ENCODE measurements at regions not wholly inside any gene's neighbourhood (a gene's known extent, or its start where the extent isn't known, plus 50 kb on each side); places are given as distances from the start of the nearest gene placed in this dataset.
"Not testable (repeated sequence)": the region's sequence is repeated elsewhere in the genome, so short reads cannot be mapped to it uniquely, and the experiment has no call there.

DNA sequence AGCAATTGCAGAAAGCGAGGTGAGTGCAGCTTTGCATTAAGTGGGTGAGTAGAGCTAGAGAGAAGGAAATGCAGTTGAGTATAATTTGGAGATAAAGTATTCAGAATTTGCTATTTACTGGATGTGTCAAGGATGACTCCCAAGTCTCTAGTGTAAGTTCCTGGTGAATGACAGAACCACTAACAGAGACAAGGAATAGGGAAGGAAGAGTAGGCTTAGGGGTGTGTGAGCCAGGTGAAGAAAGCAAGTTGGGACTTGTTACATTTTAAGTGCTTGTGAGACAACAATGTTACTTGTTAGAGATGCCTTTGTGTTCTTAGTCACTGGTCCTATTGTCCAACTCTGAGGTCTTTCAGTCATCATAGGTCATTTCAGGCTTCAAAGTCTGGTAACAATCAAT is 70.8 kb downstream of the TBC1D26 start:
- H3K36me3 Mint-ChIP-seq (ENCODE audit: low read depth, unreplicated experiment); H3K9me3 Mint-ChIP-seq (ENCODE audit: unreplicated experiment); H3K9ac ChIP-seq (ENCODE audit: low read length); H3K4me3 ChIP-seq (ENCODE audit: insufficient read depth, low read depth, low read length); H2AFZ ChIP-seq (ENCODE audit: low read depth, low read length); H3K27me3 Mint-ChIP-seq (ENCODE audit: low read depth, unreplicated experiment); H3K4me2 ChIP-seq (ENCODE audit: low read length); H4K20me1 ChIP-seq (ENCODE audit: insufficient read depth, low read length); H3K4me3 Mint-ChIP-seq (ENCODE audit: unreplicated experiment); H3K4me1 Mint-ChIP-seq (ENCODE audit: low read depth, unreplicated experiment); DNase-seq (ENCODE audit: low read depth); H3K4me1 ChIP-seq (ENCODE audit: insufficient read depth, low read length); H3K27me3 ChIP-seq (ENCODE audit: insufficient read depth, low read length); H3K9me3 ChIP-seq (ENCODE audit: insufficient read depth, low read depth, low read length); H3K27ac Mint-ChIP-seq (ENCODE audit: unreplicated experiment); H3K79me2 ChIP-seq (ENCODE audit: insufficient read depth, low read length); H3K27ac ChIP-seq (ENCODE audit: low read depth, low read length); FAIRE-seq; H3K36me3 ChIP-seq (ENCODE audit: insufficient read depth, low read length): not testable (repeated sequence)

DNA sequence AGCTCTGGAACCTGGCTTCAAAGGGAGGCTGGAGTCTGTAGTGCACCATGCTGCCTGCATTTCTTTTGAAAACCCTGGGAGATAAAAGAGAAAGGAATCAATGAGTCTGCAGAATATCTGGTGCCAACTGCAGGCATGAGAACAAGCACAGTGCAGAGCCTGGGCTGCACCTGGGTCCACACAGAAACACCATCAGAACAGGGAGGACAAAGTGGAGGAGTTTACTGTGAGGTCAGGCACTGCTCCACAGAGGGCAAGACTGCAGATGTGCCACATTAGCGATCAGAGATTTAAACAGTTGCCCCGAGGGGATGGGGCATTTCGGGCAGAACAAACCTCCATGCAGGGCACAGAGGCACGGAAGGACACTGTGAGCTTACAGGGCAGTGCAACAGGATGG is 74.7 kb downstream of the TBC1D26 start:
- not testable (repeated sequence) for H4K20me1 ChIP-seq (ENCODE audit: insufficient read depth, low read length); H3K27me3 ChIP-seq (ENCODE audit: insufficient read depth, low read length); DNase-seq (ENCODE audit: low read depth); H3K4me2 ChIP-seq (ENCODE audit: low read length); H3K4me1 ChIP-seq (ENCODE audit: insufficient read depth, low read length); H3K27ac Mint-ChIP-seq (ENCODE audit: unreplicated experiment); H3K79me2 ChIP-seq (ENCODE audit: insufficient read depth, low read length); H3K27me3 Mint-ChIP-seq (ENCODE audit: low read depth, unreplicated experiment); H3K4me3 Mint-ChIP-seq (ENCODE audit: unreplicated experiment); H3K36me3 Mint-ChIP-seq (ENCODE audit: low read depth, unreplicated experiment); H3K9ac ChIP-seq (ENCODE audit: low read length); H3K4me3 ChIP-seq (ENCODE audit: insufficient read depth, low read depth, low read length); H3K27ac ChIP-seq (ENCODE audit: low read depth, low read length); H3K4me1 Mint-ChIP-seq (ENCODE audit: low read depth, unreplicated experiment); H3K9me3 Mint-ChIP-seq (ENCODE audit: unreplicated experiment); H3K36me3 ChIP-seq (ENCODE audit: insufficient read depth, low read length); H3K9me3 ChIP-seq (ENCODE audit: insufficient read depth, low read depth, low read length); H2AFZ ChIP-seq (ENCODE audit: low read depth, low read length); FAIRE-seq

DNA sequence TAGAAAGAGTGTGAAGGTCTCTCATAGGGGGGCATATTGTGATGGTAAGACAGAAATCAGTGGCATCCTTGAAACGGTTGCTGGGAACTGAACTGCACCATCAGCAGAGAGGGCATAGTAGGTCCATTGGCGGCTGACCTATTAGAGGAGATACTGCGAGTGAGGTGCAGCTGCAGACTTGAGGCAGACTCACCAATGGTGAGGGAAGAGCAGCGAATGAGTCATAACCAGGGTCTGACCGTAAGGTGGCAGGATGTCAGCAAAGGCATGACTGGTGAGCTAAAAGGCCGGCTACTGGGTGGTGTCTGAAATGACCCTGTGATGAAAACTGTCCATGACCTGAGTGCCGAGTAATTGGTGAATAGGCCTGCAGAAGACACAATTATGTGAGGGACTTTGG is 81.3 kb downstream of the TBC1D26 start:
- not testable (repeated sequence) for H3K27me3 ChIP-seq (ENCODE audit: insufficient read depth, low read length); H3K27ac ChIP-seq (ENCODE audit: low read depth, low read length); H3K4me1 Mint-ChIP-seq (ENCODE audit: low read depth, unreplicated experiment); DNase-seq (ENCODE audit: low read depth); H3K9me3 Mint-ChIP-seq (ENCODE audit: unreplicated experiment); H3K4me3 Mint-ChIP-seq (ENCODE audit: unreplicated experiment); H3K4me1 ChIP-seq (ENCODE audit: insufficient read depth, low read length); H3K4me2 ChIP-seq (ENCODE audit: low read length); FAIRE-seq; H3K36me3 Mint-ChIP-seq (ENCODE audit: low read depth, unreplicated experiment); H3K79me2 ChIP-seq (ENCODE audit: insufficient read depth, low read length); H3K36me3 ChIP-seq (ENCODE audit: insufficient read depth, low read length); H3K4me3 ChIP-seq (ENCODE audit: insufficient read depth, low read depth, low read length); H3K27me3 Mint-ChIP-seq (ENCODE audit: low read depth, unreplicated experiment); H4K20me1 ChIP-seq (ENCODE audit: insufficient read depth, low read length); H2AFZ ChIP-seq (ENCODE audit: low read depth, low read length); H3K27ac Mint-ChIP-seq (ENCODE audit: unreplicated experiment); H3K9ac ChIP-seq (ENCODE audit: low read length); H3K9me3 ChIP-seq (ENCODE audit: insufficient read depth, low read depth, low read length)

DNA sequence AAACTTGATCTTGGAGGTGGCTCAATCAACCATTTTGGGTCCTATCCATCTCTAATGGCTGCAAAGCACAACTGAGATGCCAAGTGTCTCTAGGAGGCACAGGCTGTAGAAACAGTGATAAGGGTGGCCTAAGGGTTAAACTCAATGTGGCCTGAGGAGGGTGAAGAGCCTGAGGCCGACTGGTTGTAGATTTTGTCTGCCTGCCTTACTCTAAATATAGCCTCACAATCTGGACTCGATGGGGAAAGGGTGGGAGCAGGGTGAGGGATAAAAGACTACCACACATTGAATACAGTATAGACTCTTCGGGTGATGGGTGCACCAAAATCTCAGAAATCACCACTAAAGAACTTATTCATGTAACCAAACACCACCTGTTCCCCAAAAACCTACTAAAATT is 81.9 kb downstream of the TBC1D26 start:
- not testable (repeated sequence) for H3K27ac Mint-ChIP-seq (ENCODE audit: unreplicated experiment)

DNA sequence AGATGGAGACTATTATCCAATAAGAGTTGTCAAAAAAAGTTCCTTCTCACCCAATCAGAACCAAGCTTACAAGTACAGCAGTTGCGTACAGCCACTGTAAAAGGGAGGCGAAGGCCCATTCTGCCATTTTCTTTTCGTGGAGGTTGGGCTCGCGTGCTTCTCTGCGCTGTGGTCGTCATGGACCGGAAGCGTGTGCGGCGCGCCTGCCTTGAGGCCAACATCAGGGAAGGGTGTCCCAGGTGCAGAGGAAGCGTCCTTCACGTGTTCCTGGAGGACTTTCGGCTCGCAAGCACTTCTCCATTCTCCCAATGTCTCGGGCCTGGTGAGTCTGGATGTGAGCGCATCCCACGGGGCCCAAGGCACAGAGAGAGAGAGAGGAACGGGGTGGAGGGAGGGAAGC is 85.8 kb downstream of the TBC1D26 start:
- H3K4me1 Mint-ChIP-seq (ENCODE audit: low read depth, unreplicated experiment); H3K9me3 ChIP-seq (ENCODE audit: insufficient read depth, low read depth, low read length); H3K4me2 ChIP-seq (ENCODE audit: low read length); FAIRE-seq; H3K27ac Mint-ChIP-seq (ENCODE audit: unreplicated experiment); H3K4me3 Mint-ChIP-seq (ENCODE audit: unreplicated experiment); H3K27ac ChIP-seq (ENCODE audit: low read depth, low read length); H3K9ac ChIP-seq (ENCODE audit: low read length); H4K20me1 ChIP-seq (ENCODE audit: insufficient read depth, low read length); H3K36me3 ChIP-seq (ENCODE audit: insufficient read depth, low read length); H3K36me3 Mint-ChIP-seq (ENCODE audit: low read depth, unreplicated experiment); H3K79me2 ChIP-seq (ENCODE audit: insufficient read depth, low read length); H3K9me3 Mint-ChIP-seq (ENCODE audit: unreplicated experiment); H3K27me3 Mint-ChIP-seq (ENCODE audit: low read depth, unreplicated experiment); H2AFZ ChIP-seq (ENCODE audit: low read depth, low read length); H3K4me3 ChIP-seq (ENCODE audit: insufficient read depth, low read depth, low read length); H3K27me3 ChIP-seq (ENCODE audit: insufficient read depth, low read length); H3K4me1 ChIP-seq (ENCODE audit: insufficient read depth, low read length); DNase-seq (ENCODE audit: low read depth): not testable (repeated sequence)

More for the DNA sequence above, 81.9 kb downstream of the TBC1D26 start:
- H3K27me3 Mint-ChIP-seq (ENCODE audit: low read depth, unreplicated experiment); H4K20me1 ChIP-seq (ENCODE audit: insufficient read depth, low read length); H3K4me1 Mint-ChIP-seq (ENCODE audit: low read depth, unreplicated experiment); FAIRE-seq; H3K27me3 ChIP-seq (ENCODE audit: insufficient read depth, low read length); H3K9me3 ChIP-seq (ENCODE audit: insufficient read depth, low read depth, low read length); H3K27ac ChIP-seq (ENCODE audit: low read depth, low read length); H3K36me3 ChIP-seq (ENCODE audit: insufficient read depth, low read length); H3K4me2 ChIP-seq (ENCODE audit: low read length); H3K9me3 Mint-ChIP-seq (ENCODE audit: unreplicated experiment); H3K4me3 ChIP-seq (ENCODE audit: insufficient read depth, low read depth, low read length); H3K9ac ChIP-seq (ENCODE audit: low read length); H3K4me3 Mint-ChIP-seq (ENCODE audit: unreplicated experiment); H3K36me3 Mint-ChIP-seq (ENCODE audit: low read depth, unreplicated experiment); DNase-seq (ENCODE audit: low read depth); H3K4me1 ChIP-seq (ENCODE audit: insufficient read depth, low read length); H3K79me2 ChIP-seq (ENCODE audit: insufficient read depth, low read length); H2AFZ ChIP-seq (ENCODE audit: low read depth, low read length): not testable (repeated sequence)

DNA sequence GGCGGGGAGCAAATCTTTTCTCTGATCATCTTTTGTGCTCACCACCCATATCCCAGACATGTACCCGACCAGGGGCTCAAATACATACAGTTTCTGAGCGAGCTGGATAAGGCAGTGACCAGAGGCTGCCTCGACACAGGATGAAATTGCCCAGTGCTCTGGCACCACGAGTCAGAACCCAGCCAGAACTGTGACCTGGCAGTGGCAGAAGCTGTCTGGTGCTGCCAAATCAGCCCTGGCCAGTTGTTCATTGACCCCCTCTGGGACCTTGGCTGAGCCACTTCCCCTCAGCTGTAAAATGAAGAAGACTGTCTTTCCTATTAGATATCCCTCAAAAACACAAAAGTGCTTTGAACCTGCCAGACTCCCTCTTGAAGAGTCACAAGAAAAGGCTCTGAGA is 90.2 kb downstream of the TBC1D26 start:
- not testable (repeated sequence) for FAIRE-seq; H3K9me3 Mint-ChIP-seq (ENCODE audit: unreplicated experiment); H3K79me2 ChIP-seq (ENCODE audit: insufficient read depth, low read length); H3K27ac ChIP-seq (ENCODE audit: low read depth, low read length); H4K20me1 ChIP-seq (ENCODE audit: insufficient read depth, low read length); H3K36me3 Mint-ChIP-seq (ENCODE audit: low read depth, unreplicated experiment); H3K4me3 Mint-ChIP-seq (ENCODE audit: unreplicated experiment); H3K4me2 ChIP-seq (ENCODE audit: low read length); H3K4me1 ChIP-seq (ENCODE audit: insufficient read depth, low read length); H3K27me3 Mint-ChIP-seq (ENCODE audit: low read depth, unreplicated experiment); H3K27ac Mint-ChIP-seq (ENCODE audit: unreplicated experiment); H3K4me3 ChIP-seq (ENCODE audit: insufficient read depth, low read depth, low read length); H3K9ac ChIP-seq (ENCODE audit: low read length); H2AFZ ChIP-seq (ENCODE audit: low read depth, low read length); H3K4me1 Mint-ChIP-seq (ENCODE audit: low read depth, unreplicated experiment); H3K9me3 ChIP-seq (ENCODE audit: insufficient read depth, low read depth, low read length); DNase-seq (ENCODE audit: low read depth); H3K27me3 ChIP-seq (ENCODE audit: insufficient read depth, low read length); H3K36me3 ChIP-seq (ENCODE audit: insufficient read depth, low read length)
